Vagina (tissue), 2 donors: ENCODE measurements at regions not wholly inside any gene's neighbourhood (a gene's known extent, or its start where the extent isn't known, plus 50 kb on each side); places are given as distances from the start of the nearest gene placed in this dataset.

Experiments
- POLR2A ChIP-seq, 2 donors: fragments of 450-650 bp; IDR thresholded peaks; one replicate each; pipeline ENCODE4 v1.6.1; 2017; ENCODE audit warnings: antibody characterized with exemption in 2 of 2, mild to moderate bottlenecking in 2 of 2, moderate library complexity in 2 of 2
- POLR2AphosphoS5 ChIP-seq, 2 donors: sonication (generic); formaldehyde crosslinking; IDR thresholded peaks; one replicate each; pipeline ENCODE4 v1.9.0; 2017; ENCODE audit warnings: antibody characterized with exemption in 2 of 2, mild to moderate bottlenecking in 2 of 2, low read depth in 1 of 2; ENCODE audit not compliant: insufficient read depth in 1 of 2
- TF ChIP-seq, protein P1 (sequence below), 3 experiments: fragments of 450-650 bp in 2 of 3; fragments of 200-600 bp in 1 of 3; sonication (generic) in 1 of 3; IDR thresholded peaks; one replicate each; pipeline ENCODE4 v1.5.1; 2017 to 2019; ENCODE audit warnings: antibody characterized with exemption in 3 of 3, mild to moderate bottlenecking in 2 of 3, moderate library complexity in 2 of 3

- TF ChIP-seq, protein P1, sequence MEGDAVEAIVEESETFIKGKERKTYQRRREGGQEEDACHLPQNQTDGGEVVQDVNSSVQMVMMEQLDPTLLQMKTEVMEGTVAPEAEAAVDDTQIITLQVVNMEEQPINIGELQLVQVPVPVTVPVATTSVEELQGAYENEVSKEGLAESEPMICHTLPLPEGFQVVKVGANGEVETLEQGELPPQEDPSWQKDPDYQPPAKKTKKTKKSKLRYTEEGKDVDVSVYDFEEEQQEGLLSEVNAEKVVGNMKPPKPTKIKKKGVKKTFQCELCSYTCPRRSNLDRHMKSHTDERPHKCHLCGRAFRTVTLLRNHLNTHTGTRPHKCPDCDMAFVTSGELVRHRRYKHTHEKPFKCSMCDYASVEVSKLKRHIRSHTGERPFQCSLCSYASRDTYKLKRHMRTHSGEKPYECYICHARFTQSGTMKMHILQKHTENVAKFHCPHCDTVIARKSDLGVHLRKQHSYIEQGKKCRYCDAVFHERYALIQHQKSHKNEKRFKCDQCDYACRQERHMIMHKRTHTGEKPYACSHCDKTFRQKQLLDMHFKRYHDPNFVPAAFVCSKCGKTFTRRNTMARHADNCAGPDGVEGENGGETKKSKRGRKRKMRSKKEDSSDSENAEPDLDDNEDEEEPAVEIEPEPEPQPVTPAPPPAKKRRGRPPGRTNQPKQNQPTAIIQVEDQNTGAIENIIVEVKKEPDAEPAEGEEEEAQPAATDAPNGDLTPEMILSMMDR (IDR thresholded peaks at IDR 0.05), result no peak
- TF ChIP-seq POLR2AphosphoS5 (IDR thresholded peaks at IDR 0.05; ENCODE audit: insufficient read depth in 1 of 2, low read depth in 1 of 2) (no peak), POLR2A (IDR thresholded peaks at IDR 0.05) (no peak)
These were observed 819.9 kb upstream of the DPPA4 start for GRCh38 chr3:110157221-110157620.
